HG02885 (cell line): ENCODE measurements at regions not wholly inside any gene's neighbourhood (a gene's known extent, or its start where the extent isn't known, plus 50 kb on each side); places are given as distances from the start of the nearest gene placed in this dataset.

Source experiments
- ATAC-seq: cut with Tn5 transposase; IDR thresholded peaks from one replicate; pipeline ENCODE4 v1.9.1; 2021; ENCODE audit warnings: mild to moderate bottlenecking; ENCODE audit not compliant: unreplicated experiment, poor library complexity

DNA sequence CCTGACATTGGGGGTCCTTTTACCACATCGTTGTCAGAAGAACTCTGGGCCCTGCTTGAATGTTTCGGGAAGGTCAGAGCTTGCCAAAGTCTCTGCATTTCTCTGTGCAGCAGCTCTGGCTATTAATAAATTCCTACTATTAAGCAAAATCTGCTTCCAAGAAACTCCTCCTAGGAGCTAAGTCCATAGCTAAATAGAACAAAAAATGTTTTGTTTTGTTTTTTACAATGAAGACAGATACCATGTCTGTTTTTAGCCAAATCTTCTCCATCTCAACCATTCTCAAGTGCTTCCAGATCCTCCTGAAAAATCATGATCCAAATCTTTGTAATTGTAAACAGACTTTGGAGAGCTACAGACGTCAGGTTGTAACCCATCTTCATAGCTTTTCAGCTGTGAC is 161.6 kb downstream of the SPATA18 start:
- ATAC-seq = no peak

GRCh38 chr4:52231526-52231925 is 180.4 kb downstream of the SPATA18 start:
- ATAC-seq = no peak

GRCh38 chr4:52234561-52235440 is 183.7 kb downstream of the SPATA18 start:
- no peak for ATAC-seq

GRCh38 chr4:52235552-52236201 is 184.6 kb downstream of the SPATA18 start:
- ATAC-seq = no peak

DNA sequence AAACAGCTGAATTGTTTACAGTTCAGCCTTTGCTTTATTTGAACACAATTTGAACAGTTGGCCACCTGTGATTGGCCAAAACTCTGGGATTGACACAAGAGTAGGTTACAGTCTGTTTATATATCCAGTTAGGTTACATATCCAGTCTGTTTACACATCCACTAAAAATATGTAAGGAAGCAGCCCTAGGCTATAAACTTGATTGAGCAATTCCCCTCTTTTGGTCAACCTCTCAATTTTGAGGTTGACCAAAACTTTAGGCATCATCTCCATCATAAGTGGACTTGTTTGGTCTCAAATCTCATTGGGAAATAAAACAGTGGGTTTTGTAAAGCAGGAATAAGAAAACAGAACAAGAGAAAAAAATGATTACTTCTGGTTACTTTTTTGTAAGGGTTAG is 190.8 kb downstream of the SPATA18 start:
- no peak for ATAC-seq

GRCh38 chr4:52243367-52243766 is 192.3 kb downstream of the SPATA18 start:
- ATAC-seq = no peak

GRCh38 chr4:52244103-52244775 is 193.1 kb downstream of the SPATA18 start:
- ATAC-seq = no peak

- ATAC-seq = no peak
Observed at GRCh38 chr4:52244848-52245247, 193.7 kb downstream of the SPATA18 start.

DNA sequence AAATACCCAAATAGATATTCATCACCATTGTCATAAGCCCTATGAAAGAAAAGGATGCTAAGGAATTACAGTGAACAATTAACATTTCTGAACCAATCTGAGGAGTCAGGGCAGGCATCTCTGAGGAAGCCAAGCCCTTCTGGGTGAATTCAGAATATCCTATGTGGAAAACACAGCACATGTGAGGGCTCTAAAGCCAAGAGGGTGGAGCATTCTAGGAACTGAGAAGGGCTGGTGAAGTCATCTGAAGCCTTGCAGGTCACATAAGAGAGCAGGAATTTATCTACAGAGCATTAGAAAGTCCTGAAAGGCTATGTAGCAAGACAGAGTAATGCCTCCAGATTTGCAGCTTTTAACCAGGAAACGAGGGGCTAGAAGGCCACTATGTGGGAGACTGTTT is 195.7 kb downstream of the SPATA18 start:
- no peak for ATAC-seq

DNA sequence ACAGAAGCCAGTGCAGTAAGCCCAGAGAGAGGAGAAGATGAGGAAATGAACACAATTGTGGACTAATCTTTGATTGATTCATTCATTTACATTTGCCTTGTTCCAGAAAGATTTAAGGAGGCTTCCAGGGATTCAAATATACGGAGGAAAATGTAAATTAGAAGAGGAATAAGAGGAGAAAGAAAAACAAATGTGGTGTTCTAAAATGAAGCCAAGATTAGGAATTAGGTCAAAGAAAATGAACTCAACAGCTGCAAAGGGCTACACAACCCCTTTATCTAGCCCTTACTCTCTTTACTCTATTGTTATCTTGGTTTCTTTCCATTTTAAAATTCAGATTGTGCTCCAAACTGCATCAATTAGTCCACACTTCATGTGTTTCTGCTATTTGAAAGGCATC is 196.8 kb downstream of the SPATA18 start:
- no peak for ATAC-seq

GRCh38 chr4:52248820-52249219 is 197.7 kb downstream of the SPATA18 start:
- ATAC-seq = no peak

DNA sequence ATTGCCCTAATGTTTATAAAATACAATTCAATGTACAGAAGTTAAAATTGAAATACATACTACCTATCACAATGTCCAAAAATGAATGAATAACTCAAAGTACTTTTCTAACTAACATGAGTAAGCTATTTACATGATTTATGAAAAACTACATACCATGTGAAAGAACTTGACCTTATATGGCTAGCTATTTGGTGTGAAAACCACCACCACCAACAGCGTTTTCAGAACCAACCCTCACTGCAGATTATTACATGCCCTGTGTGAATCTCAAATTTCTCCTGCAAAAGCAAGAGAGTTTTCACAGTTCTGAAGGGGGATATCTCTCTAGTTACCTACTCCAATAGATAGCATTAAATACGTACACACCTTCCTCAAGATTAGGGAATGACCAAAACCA is 198.5 kb downstream of the SPATA18 start:
- ATAC-seq = no peak

- no peak for ATAC-seq
Observed at GRCh38 chr4:52250154-52250553, 199.1 kb downstream of the SPATA18 start.

GRCh38 chr4:52251864-52252263 is 200.8 kb downstream of the SPATA18 start:
- ATAC-seq = no peak

DNA sequence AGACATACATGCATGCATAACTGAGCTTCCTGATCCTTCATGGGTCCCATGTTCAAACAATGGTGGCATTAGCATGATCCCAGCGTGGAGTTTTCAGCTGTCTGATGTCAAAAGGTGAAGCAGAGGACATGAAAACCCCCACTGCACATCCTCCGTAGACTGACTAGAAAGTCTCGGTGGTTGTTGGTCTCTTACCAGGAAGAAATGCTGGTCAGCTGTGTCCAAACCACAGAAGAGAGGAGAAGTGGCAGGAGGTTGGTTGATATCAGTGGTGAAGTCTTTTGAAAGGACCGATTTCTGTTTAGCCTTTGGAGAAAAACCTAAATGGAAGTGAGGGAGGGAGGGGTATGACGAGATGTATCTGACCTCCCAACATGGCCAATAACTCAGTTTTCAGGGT is 201.9 kb downstream of the SPATA18 start:
- ATAC-seq = no peak

- no peak for ATAC-seq
Observed at GRCh38 chr4:52256522-52256921, 205.4 kb downstream of the SPATA18 start.

DNA sequence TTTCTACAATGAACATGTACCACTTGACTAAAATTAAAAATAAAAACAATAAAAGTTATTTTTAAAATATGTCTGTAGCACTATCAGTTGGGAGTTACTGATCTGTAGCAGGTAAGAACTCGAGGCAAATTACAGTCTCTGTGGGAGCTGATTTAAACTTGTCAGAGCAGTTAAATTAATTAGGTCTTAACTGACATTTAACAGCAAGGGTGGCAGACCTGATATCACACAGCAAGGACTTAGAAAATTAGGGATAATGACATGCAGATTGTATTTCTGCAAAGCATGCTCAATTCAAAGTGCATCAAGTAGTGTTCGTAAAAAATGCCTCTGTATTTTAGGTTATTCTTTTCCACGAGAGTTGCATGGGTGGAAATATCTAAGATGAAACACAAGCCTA is 208.9 kb downstream of the SPATA18 start:
- ATAC-seq = no peak

GRCh38 chr4:52260514-52261210 is 209.6 kb downstream of the SPATA18 start:
- ATAC-seq = peak; percentile 47

DNA sequence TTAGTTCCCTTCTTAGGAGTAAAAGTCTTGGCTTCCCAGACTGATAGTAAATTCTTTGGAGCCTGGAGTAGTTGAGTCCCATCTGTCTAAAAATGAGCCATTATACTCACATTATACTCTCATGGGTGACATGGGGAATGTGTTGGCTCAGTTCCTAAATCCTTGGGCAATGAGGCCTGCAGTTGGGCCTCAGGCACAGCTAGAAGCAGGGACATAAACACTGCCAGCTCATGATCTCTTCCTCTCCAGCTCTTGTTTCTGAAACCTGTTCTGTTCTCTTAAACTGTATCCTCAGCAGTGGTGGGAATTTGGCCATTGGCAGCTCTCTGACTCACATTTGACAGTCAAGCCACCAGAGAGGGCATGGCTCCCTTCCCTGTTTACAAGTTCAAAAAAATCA is 212.5 kb downstream of the SPATA18 start:
- ATAC-seq = no peak

DNA sequence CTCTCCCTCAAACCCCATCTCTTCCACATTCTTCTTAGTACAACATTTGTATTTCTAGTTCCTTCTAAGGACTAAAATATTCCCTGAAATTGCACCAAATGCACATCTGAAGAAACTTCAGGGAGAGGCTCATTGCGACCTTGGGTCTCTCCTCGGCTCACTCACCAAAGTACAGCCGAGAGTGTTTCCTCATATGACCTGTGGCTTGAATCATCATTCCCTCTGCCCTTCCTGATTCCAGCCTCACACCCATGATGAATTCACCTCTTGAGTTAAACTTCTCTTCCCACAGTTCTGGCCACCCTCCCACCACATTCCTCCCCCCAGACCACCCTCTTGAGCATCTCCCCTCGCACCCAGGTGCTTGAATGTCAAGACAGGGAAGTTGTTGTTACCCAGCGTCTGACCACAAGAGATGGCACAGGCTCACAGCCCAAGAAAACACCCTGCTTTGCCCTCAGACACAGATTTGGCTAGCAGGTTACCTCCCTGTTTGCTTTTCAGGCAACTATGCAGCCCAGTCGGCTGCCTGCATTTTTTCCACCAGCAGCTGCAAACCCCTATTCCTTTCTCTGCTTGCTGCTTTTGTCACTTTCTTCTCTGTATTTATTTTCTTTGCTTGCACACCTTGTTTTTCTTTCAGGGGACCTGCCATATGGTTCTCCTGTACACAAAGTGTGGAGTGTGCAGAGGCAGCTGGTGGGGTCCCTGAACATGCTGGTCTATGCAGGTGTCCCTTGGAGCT is 214.8 kb downstream of the SPATA18 start:
- ATAC-seq = no peak
